ENCODE measurements at regions not wholly inside any gene's neighbourhood (a gene's known extent, or its start where the extent isn't known, plus 50 kb on each side); places are given as distances from the start of the nearest gene placed in this dataset.

DNA sequence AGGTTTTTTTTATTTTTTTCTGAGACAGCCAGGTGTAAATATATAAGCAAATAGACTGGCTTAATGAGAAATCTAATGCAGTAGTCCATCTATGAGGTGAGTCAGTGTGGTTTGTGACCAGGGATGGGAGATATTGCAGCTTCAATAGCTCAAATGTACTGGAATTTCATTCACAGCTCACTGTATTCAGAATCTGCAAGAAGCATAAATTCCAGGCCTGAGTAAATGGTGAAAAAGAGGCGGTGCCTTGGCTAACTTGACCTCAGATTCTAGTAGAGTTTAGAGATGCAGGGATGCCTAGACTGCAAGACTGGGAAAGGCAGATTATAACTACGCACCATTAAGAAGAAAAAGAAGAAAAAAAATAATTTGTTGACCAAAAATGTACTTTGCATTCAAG is 151.9 kb upstream of the SMC2 start:
- H3K36me3 ChIP-seq (ENCODE audit: control insufficient read depth, insufficient read depth, low read length) = no peaks in the 10 kb centered on the region
- no peak for ATAC-seq
- BruUV-seq (replicated peaks) = no TSS peak
- no peak overlapping the region for H3K27ac ChIP-seq (ENCODE audit: low read length)
- intact Hi-C loops (cut with micrococcal nuclease; ENCODE audit: unreplicated experiment) = no loop called here
- H3K27me3 ChIP-seq (ENCODE audit: control insufficient read depth, insufficient read depth, low read length) = no peaks in the 10 kb centered on the region
- H3K4me3 ChIP-seq (ENCODE audit: low read depth in 2 of 2, low read length in 2 of 2) = no peak overlapping the region
- no peak for DNase-seq (ENCODE audit: low read depth, low spot score)
- H3K9me3 ChIP-seq (ENCODE audit: control insufficient read depth, insufficient read depth, low read depth, low read length) = no peaks in the 10 kb centered on the region
- POLR2A ChIA-PET = no interaction called here
- H3K4me1 ChIP-seq (ENCODE audit: control insufficient read depth, insufficient read depth, low read length) = no peaks in the 10 kb centered on the region
- in situ Hi-C loops (cut with HindIII; ENCODE audit: low pct_unique_long_range_greater_than_20kb, low sequenced_read_pairs) = no loop called here
- CTCF ChIA-PET = no interaction called here
- TF ChIP-seq REST (IDR thresholded peaks at IDR 0.05; ENCODE audit: insufficient read depth in 1 of 2, low read depth in 2 of 2, low read length in 1 of 2) = no peak
- no peak for TF ChIP-seq POLR2AphosphoS5 (IDR thresholded peaks at IDR 0.05; ENCODE audit: low read depth, low read length)
- TF ChIP-seq CTCF (IDR thresholded peaks at IDR 0.05) = no peak
- TF ChIP-seq SIN3A (IDR thresholded peaks at IDR 0.05; ENCODE audit: borderline replicate concordance, insufficient read depth, low read depth, low read length) = no peak

GRCh38 chr9:103942651-103943050 is 151.5 kb upstream of the SMC2 start:
- Histone ChIP-seq H3K4me3 (ENCODE audit: low read depth in 2 of 2, low read length in 2 of 2) (no peak overlapping the region), H3K4me1 (ENCODE audit: control insufficient read depth, insufficient read depth, low read length) (no peaks in the 10 kb centered on the region), H3K36me3 (ENCODE audit: control insufficient read depth, insufficient read depth, low read length) (no peaks in the 10 kb centered on the region), H3K27ac (ENCODE audit: low read length) (no peak overlapping the region), H3K27me3 (ENCODE audit: control insufficient read depth, insufficient read depth, low read length) (no peaks in the 10 kb centered on the region), H3K9me3 (ENCODE audit: control insufficient read depth, insufficient read depth, low read depth, low read length) (no peaks in the 10 kb centered on the region)
- CTCF ChIA-PET = no interaction called here
- ATAC-seq = no peak
- BruUV-seq (replicated peaks) = no TSS peak
- intact Hi-C loops (cut with micrococcal nuclease; ENCODE audit: unreplicated experiment) (no loop called here), in situ Hi-C loops (cut with HindIII; ENCODE audit: low pct_unique_long_range_greater_than_20kb, low sequenced_read_pairs) (no loop called here)
- TF ChIP-seq REST (IDR thresholded peaks at IDR 0.05; ENCODE audit: insufficient read depth in 1 of 2, low read depth in 2 of 2, low read length in 1 of 2) (no peak), SIN3A (IDR thresholded peaks at IDR 0.05; ENCODE audit: borderline replicate concordance, insufficient read depth, low read depth, low read length) (no peak), CTCF (IDR thresholded peaks at IDR 0.05) (no peak), TCF7L2 (IDR thresholded peaks at IDR 0.05; ENCODE audit: low read depth, low read length) (no peak), POLR2AphosphoS5 (IDR thresholded peaks at IDR 0.05; ENCODE audit: low read depth, low read length) (no peak)
- DNase-seq (ENCODE audit: low read depth, low spot score) = no peak
- POLR2A ChIA-PET = no interaction called here
